GM21723 (cell line): ENCODE measurements at regions not wholly inside any gene's neighbourhood (a gene's known extent, or its start where the extent isn't known, plus 50 kb on each side); places are given as distances from the start of the nearest gene placed in this dataset.

Source experiments
- ATAC-seq: cut with Tn5 transposase; IDR thresholded peaks from one replicate; pipeline ENCODE4 v1.9.1; 2021; ENCODE audit warnings: mild to moderate bottlenecking, moderate library complexity; ENCODE audit not compliant: unreplicated experiment

DNA sequence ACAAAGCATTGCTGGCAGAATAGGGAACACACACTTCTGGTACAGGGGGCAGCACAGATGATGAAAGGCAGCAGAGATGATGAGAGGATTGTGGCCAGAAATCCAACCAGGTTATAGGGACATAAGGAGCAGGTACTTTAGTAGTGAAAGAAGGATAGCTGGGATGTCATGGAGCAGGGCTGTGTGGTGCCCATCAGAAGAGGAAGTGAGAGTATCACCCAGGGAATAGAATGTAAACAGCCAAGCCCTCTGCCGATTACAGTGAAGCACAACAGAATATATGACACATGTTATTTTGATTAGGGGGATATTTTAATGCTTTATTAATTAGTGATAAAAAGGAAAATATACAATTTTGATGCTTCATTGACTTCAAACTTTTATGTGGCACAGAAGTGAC is 883.4 kb upstream of the CDH2 start:
- no peak for ATAC-seq

DNA sequence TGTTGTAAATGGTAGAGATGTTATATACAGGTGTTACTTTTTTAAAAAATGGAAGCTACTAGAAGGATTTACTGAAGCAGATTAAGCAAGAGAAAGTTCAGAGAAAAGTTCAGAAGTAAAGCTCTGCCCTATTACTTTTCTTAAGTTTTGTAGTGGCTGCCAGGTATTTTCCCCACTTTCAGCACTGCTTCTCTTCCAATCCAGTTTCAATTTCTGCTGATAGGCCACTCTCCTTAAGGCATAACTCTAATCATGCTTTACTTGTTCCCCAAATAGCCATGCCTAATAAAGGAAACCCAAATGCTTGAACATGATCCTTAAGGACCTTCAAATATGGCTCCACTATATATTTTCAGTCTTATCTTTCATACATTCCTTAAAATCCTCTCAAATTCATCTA is 880.8 kb upstream of the CDH2 start:
- ATAC-seq = no peak

DNA sequence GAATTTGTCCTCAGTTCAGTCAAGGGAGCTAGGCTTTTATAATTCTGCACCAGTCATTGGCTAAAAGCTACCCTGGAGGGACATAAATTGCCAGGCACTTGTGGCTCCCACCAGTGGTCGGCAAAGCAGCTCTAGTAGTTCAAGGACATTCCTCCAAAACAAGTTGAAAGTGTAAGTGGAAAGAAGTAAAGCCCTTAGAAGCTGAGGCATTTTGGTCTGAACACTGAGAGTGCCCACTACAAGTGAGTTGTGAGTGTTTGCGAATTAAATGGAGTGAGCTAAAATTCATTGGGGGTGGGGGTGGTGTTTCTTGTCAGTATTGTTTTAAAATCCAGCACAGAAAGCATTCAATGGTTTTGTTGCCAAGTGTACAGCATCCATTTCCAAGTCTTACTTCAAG is 879.9 kb upstream of the CDH2 start:
- ATAC-seq = no peak

DNA sequence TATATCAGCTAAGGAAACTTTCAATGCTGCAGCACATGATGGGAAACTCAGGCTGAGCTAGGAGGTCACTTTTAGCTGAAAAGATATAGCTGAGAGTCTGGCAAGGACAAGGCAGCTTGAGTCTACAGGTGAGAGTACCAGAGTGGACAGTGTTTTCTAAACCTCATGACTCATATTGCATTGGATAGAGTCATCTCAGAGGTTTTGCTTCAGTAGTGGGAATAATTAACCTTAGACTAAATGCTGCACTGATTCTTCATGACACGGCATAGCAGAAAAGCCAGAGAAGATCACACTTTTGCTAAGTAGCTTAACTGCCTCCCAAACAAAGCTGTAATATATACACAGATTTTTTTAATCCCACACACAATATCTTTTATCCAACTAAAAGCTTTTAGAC is 865.0 kb upstream of the CDH2 start:
- ATAC-seq = no peak

DNA sequence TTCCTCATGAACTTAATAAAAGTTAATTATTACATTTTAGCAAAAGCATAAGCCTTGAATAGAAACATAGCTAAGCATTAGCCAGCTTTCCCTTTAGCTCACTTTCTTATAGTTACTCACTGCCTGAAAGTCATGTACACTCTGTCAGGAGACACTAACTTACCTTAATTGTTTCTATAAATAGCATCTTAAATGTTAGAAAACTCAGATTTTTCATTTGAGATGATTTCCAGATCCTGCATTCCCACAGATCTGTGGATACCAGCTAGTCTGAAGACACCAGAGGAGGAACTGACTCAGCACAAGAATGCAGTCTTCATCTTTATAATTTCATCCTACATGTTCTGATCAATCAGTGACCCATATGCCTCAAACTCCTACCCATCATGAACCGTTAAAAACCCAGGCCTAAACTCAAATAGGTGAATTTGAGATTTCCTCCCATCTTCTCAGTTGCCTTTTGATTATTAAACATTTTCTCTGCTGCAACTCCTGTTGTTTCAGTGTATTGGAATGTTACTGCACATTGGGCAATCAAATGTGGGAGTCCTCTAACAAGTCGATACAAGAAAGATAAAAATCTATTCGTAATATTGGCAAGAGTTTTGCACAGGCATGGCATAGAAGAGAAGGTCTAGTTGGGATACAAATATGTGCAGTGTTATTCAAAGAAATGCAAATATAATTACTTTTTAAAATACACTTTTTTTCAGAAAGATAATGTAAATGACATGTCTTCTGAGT is 857.4 kb upstream of the CDH2 start:
- ATAC-seq = no peak

DNA sequence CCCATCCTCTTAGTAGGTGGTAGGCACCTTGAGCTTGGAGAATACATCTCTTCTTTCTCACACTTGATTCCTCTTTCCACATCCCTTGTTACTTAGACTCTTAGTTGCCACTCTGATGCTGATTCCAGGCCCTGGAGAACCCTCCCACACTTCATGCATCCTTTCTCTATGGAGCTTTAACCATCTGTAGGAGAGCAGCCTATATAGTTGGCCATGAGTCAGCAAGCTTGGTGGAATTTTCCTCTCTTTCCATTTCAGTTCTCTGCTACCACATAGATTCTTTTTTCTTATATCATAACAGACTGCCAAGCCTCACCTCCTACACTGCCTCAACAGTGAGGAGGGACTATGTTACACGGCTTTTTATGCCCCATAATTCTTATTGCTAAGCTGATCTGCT is 851.6 kb upstream of the CDH2 start:
- no peak for ATAC-seq

DNA sequence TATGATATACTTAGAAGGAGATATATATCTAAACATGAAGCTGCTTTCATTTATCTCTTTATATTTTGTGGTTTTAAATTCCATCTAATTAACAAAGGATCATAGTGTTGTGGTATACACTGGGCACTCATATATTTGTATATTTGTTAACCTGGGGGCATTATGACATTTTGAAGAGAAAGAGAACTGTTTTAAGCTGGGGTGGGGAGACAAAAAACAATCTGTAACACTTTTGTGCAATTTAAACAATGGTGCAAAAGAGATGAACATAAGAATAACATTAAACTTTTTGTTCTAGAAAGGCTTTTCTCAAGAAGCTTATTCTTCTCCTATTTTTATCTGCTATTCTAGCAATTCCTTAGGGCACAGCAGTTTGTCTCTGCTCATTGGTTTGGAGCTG is 842.0 kb upstream of the CDH2 start:
- ATAC-seq = no peak

DNA sequence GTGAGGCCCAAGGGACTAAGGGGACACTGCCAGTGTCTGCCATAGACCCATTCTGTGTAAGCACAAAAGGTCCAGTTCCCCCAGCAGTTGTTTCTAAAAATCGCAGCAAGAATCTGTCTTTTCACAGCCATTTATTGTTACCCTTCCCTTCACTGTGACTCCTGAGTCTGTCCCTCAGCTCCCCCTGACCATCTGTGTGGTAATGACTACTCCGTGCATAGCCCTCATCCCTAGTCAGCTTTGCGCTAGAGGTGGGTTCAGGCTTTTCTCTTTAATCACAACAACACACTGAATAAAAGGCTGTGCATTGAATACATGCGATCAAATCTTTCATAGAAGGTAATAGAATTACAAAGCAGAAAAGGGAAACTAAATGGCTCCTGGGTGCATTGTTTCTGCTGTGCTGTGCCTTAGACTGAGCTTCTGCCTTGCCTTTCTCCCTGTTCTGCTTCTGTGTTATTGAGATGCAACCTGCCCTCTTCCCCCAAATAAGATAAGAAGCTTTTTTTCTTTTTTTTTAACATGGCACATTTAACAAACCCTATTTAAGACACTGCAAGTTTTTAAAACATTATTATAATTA is 836.0 kb upstream of the CDH2 start:
- no peak for ATAC-seq

DNA sequence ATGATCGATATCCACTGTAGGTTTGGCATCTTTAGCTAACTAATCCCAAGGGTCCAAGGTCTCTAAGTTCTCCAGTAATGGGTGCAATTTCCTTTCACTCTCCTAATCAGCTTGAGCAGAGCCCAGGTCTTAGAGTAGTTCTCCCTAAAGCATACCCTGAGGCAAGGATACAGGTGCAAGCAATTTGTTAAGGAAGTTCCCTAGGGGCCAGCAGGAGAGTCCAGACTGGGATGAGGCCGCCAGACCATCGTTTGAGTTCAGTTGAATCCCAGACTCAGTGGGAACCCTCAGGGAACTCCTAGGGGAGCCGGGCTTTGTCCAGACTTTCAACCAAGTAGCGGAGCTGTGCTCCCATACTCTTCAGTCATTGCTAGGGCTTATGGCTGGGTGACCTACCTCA is 835.4 kb upstream of the CDH2 start:
- no peak for ATAC-seq

DNA sequence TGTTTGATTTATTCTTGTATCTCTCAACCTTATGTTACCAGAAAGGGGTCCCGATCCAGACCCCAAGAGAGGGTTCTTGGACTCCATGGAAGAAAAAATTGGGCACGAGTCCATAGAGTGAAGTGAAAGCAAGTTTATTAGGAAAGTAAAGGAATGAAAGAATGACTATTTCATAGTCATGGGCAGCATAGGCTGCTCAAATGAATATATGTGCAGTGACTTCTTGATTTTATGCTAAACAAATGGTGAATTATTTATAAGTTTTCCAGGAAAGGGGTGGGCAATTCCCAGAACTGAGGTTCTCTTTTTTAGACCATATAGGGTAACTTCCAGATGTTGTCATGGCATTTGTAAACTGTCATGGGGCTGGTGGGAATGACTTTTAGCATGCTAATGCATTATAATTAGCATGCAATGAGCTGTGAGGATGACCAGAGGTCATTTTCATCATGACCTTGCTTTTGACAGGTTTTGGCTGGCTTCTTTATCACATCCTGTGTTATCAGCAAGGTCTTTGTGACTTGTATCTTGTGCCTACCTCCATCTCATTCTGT is 832.4 kb upstream of the CDH2 start:
- no peak for ATAC-seq

DNA sequence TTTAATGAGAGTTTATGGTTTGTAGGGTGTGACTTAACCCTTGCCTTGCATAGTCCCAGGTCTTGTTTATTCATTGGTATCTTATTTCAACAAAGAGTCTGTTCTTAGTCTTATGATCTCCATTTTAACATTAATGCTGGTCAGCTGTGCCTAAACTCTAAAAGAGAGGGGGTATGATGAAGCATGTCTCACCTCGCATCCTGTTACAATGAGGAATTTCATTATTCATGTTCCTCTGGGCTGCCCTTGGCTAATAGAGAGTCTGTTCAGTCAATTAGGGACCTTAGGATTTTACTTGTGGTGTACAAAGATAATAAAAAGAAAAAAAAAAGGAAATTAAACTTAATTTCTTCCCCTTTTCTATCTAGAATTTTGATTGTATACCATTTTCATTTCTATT is 831.9 kb upstream of the CDH2 start:
- no peak for ATAC-seq

DNA sequence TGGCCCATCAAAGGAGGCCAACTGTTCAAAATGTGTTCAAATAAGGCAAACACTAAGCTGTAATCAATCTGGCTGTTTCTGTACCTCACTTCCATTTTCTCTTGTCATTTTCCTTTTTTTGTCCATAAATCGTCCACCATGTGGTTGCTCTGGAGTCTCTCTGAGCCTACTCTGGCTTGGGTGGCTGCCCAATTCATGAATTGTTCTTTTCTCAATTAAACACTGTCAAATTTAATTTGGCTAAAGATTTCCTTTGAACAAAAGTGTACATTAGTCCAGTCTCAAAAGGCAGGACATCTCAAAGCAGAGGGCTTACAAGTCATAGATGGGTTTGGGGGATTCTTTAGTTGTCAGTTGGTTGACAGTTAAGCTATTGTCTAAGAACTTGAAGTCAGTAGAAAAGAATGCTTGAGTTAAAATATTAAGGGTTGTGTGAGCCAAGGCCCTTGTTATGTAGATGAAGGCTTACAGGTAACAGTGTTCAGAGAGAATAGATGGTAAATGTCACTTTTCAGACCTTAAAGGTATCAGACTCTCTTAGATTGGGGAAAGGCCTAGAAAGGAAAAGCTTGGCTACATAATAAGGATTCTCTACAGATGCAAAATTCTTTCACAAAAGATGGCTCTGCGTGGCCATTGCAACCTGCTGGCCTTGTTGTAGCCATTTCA is 831.2 kb upstream of the CDH2 start:
- ATAC-seq = no peak

DNA sequence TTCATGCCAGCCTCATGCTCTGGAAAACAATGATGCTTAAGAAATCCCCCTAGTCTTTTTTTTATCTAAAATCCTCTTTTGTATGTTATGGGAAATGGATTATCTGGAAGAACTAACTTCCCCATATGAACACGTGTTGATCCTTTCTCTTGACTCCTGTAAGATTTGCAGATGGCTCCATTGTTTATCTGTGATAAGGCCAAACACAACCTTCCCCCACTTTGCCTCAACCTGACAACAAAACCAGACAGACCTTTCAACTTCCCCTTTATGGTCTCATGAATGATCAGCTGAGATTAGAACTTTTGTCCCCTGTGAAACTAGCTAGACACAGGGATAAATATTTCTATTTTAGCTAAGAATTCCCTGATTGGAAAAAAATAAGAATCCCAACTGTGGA is 828.0 kb upstream of the CDH2 start:
- no peak for ATAC-seq

DNA sequence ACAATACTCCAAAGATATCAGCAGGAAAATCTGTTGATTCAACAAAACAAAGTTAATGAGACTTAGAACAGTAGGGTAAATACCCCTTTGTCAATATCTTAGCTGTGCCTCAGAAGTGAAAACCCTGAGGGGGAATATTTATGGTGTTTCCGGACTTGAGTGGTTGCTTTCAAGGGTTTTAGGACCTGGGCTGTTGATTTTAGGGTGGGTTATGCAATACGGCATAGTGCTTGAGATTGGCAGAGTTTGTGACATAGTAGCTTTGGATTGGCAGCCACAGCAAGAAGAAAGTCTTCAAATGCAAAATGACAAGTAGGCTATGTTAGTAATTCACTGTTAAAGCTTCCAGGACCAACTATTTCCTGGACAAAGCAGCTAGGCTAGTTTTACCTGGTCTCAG is 826.3 kb upstream of the CDH2 start:
- no peak for ATAC-seq

DNA sequence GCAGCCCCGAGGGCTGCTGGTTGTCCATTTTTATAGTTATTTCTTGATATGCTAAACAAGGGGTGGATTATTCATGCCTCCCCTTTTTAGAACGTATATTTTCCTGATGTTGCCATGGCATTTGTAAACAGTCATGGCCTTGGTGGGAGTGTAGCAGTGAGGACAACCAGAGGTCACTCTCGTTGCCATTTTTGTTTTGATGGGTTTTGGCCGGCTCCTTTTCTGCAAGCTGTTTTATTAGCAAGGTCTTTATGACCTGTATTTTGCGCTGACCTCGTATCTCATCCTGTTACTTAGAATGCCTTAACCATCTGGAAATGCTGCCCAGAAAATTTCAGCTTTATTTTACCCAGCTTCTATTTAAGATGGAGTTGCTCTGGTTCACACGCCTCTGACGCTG is 825.8 kb upstream of the CDH2 start:
- no peak for ATAC-seq

DNA sequence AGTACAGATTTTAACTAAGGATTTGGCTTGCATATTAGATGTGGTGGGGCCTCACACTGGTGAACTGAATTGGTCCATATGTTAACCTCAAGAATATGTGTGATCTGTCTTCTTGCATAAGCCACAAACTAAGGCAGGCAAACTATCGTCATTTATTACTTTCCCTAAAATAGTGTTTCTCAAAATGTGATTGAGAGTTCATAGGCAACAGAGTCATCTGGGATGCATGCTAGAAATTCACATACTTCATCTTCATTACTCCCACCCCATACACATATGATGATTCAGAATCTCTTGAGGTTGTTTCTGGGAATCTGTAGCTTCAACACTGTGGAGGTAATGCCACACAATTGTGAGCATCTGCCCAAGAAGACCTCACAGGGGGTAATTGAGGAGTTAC is 822.8 kb upstream of the CDH2 start:
- no peak for ATAC-seq

DNA sequence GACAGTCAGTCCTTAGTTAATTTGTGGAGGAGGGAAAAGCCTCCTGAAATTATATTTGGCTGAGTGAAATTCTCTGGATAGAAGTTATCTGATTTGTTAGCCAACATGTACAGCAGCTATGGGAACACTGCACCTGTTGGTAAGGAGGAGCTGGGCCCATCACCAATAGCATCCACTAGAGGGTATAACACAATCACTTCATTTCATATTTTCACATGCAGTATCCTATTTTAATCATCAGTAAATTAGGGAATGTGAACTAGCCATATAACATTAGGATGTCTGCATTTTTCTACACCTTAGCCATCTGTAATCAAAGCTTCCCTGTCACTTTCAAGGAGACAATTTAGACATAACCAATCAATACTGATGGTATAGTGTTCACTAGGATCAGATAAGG is 818.4 kb upstream of the CDH2 start:
- ATAC-seq = no peak

DNA sequence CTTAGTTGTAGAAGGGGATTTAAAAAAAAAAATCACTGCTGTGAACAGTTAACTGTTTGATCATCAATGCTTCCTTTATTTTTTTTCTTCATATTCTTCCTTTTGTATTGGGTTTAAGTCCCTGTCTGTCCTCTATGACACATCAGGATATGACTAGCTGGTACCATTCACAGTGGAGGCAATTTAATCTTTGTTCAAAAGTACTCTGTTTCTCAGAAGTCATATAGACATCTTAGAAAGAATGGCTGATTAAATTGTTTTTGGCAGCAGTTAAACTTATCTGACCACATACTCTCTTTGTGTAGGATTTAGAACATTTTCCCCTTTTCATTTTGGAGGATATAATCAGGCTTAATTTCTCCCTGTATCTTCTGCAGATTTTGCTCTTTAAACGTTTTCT is 807.8 kb upstream of the CDH2 start:
- no peak for ATAC-seq

DNA sequence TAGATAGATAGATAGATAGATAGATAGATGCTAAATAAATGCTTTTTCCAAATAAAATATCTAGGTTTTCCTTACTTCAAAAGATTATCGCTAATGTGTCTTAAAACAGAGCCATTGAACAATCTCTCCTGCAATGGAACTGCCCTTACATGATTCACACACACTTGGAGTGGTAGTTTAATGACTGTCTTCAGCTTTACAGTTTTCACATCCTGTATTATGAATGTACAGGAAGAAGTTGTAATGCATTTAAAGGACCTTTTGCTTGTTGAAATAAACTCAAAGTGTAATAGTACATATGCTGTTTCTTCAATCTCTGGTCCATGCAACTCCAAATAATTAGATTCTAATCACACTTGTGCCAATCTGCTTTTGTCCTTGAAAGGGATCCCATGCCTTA is 797.6 kb upstream of the CDH2 start:
- no peak for ATAC-seq

DNA sequence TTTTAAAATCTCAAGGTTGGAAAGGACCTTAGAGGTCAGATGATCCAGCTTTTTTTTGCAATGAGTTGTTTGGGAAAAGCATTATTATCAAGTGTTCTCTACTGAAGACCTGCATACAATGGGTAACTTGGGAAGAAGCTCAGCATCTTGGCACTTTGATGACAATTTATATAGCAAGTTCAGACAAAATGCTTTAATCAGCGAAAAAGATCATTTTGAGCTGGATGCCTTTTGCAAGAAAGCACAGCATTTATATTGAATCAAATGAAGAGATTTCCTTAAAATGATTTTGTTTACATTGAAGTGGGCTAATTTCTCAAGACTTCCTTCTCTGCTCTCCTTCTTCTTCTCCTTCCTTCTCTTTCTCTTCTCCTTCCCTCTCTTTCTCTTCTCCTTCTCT is 796.4 kb upstream of the CDH2 start:
- no peak for ATAC-seq

DNA sequence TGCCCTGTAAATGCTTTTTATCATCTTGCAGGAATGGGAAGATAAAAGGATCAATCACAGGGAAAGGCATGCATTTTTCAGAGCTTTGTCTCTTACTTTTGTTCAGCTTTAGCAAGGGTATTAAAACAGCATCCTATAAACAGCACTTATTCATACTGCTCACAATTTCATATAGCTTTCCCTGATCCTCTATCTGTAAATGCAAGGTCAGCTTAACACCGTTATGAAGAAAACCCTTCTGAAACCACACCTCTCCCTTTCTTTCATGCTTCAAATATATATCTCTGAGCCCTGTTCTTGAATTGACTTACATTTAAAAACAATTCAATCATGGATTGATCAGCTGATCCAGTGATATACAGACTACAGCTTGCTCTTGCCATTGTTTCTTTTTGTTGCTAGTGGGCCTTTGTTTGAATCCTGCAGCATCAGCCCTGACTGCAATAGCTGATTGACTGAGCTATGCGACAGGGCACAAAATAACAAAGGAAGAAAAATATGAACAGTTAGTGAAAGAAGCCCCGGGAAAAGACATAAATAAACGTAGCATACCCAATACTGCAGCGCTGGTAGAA is 795.5 kb upstream of the CDH2 start:
- ATAC-seq = no peak

DNA sequence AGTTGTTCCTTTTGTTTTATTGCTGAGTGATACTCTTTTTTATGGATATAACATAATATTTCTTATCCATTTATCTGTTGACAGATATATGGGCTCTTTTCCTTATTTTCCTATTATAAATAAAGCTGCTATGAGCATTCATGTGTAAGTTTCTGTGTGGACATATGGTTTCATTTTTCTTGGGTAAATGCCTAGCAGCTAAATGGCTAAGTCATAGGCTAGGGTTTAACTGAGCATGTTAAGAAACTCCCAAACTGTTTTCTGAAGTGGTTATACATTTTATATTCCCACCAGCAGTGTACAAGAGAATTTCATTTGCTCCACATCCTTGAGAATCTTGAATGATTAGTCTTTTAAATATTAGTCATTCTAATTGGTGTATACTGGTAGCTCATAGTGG is 786.6 kb upstream of the CDH2 start:
- no peak for ATAC-seq
